SKM-1 treated with dmso at 0.1 percent for 144 hours (cell line): ENCODE measurements at regions not wholly inside any gene's neighbourhood (a gene's known extent, or its start where the extent isn't known, plus 50 kb on each side); places are given as distances from the start of the nearest gene placed in this dataset.
"Not testable (repeated sequence)": the region's sequence is repeated elsewhere in the genome, so short reads cannot be mapped to it uniquely, and the experiment has no call there.

Experiments used
- DNase-seq: peaks from one replicate; lab custom pipeline; 2025; ENCODE audit not compliant: unreplicated experiment; lab: John Stamatoyannopoulos, UW

DNA sequence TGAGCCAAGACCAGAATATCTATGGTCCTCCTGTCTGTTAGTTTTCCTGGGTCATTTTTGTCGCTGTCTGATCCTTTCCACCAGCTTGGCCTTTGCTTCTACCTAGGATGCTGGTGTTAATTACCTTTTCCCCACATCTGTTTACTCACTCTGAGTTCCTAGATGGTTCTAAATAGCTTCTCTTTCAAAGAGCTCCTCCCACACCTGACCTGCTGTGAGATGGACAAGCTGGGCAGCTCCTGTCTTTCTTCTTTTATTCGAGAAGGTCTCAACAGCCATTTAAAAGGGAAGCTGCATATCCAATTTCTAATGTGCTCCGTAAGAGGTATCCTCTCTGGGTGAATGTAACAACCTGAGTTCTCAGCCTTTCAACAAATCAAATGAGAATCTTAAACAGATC is 156.2 kb downstream of the HRH4 start:
- DNase-seq: no peak

DNA sequence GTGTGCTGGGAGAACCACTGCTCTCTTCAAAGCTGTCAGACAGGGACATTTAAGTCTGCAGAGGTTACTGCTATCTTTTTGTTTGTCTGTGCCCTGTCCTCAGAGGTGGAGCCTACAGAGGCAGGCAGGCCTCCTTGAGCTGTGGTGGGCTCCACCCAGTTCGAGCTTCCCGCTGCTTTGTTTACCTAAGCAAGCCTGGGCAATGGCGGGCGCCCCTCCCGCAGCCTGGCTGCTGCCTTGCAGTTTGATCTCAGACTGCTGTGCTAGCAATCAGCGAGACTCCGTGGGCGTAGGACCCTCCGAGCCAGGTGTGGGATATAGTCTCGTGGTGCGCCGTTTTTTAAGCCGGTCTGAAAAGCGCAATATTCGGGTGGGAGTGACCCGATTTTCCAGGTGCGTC is 164.0 kb downstream of the HRH4 start:
- DNase-seq: not testable (repeated sequence)

DNA sequence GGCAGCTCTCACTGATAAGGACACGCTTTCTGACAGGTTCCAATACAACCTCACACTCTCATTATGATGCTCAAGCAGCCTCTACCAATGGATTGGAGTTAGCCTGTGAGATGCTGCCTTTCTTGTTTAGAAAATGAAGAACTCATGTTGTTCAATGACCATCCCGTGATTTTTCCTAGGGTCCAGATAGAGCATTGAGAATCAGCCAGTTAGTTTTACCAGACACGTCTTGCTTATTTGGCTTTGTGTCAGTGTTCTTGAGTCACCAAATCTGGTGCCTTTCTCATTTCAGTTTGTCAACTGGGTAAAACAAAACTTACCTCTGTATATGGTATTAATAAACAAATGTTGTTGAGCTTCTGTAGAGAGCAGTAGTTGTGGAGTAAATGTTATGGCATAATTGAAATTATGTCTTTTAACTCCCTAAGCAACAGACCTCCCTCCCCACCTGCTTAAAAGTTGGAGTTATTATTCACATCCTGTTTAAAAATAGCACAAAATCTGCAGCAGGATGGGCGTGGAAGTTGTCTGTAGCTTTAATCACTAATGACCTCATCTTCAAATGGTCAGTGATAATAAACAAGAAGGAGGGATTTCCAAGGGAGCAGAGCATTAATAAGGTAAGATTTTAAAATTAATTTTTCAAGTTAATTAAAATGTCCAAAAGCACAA is 167.3 kb downstream of the HRH4 start:
- no peak for DNase-seq

DNA sequence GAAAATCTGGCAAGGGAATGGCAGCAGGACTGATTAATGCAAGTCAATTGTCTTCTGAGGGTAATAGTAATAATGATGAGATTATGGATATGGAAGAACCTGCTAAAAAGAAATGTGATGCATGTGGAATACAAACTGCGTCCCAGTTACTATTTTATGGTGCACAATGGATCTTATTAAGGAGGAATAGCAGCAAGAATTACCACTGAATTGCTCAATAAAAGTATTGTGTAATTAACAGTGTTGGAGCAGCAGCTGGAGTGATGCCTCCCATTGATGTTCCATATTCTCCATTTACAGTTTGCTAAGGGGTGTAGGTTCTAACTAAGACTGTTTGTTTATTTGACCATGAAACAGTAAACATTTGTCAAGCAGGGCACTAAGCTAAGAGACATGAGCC is 167.9 kb downstream of the HRH4 start:
- DNase-seq: no peak

DNA sequence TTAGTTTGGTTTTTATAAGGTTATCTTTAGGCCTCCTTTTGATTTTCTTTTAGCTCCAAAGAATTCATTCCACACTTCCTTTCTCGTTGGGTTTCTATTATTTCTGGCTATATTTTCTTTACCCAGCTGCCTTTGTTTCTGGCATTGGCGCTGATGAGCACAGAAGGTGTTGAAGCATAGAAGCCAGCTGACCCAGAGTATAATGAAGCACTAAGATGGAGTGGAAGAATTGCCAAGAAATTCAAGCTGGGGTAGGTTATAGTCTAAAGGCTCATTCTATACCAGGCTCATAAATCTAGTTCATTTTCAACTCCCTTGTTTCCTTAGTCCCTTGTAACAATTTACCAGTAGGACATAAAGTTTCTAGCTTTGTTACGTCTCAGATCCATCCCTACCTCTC is 169.5 kb downstream of the HRH4 start:
- DNase-seq: no peak

DNA sequence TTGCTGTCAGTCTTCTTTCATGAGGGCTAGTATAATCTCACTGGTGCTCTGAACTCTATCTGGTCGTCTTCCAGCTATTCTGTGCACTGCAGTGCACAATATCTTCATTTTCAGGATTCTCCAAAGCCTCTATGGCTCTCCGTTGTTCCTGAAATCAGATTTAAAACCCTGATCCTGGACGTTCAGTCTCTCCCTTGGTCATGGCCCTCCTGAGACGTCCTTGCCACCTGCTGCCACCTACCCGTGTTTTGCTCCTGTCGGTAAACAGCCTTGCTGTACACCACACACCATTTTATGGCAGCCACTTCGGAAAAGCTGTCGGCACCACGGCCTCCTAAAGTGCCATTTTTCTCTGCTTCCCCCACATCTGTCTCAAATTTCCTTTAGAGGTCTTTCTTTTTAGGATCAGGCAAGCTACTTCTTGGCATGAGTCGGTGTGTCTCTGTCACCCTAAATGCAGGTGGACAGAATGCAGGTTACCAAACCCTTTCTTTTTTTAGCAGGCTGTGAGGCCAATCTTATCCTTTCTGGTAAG is 170.0 kb downstream of the HRH4 start:
- no peak for DNase-seq

DNA sequence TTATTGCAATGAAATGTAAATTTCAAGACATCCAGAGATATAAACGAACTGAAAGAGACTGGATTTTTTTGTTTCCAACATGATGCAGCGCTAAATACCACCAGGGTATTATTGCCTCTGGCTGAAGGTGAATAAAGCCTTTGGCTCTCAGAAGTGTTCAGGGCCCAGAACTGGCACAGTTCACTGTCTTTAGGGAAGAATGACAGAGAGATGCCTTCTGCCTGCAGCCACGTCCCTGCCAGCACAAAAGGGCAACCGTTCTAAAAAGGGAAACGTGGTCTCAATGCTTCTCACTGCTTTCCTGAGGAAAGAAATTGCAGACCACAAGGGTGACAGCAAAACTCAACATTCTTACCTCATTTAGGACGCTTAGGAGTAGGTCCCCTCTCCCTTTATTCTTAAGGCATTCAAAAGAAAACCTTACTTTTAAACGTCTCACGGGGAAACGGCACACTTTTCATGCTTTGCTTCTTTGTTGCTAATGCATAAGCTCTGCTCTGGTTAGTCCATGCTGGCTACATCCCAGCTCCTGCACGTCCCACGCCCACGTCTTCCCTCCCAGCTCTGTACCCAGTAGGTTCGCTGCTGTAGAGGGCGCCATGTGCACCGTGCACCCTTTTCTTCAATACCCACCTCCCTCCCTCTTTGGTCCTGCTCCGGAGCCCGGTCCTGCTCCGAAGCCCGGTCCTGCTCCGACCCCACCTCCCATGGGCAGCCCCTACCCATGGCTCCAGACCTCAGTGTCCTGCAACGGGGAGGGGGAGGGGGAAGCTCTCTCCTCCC is 171.0 kb downstream of the HRH4 start:
- no peak for DNase-seq

DNA sequence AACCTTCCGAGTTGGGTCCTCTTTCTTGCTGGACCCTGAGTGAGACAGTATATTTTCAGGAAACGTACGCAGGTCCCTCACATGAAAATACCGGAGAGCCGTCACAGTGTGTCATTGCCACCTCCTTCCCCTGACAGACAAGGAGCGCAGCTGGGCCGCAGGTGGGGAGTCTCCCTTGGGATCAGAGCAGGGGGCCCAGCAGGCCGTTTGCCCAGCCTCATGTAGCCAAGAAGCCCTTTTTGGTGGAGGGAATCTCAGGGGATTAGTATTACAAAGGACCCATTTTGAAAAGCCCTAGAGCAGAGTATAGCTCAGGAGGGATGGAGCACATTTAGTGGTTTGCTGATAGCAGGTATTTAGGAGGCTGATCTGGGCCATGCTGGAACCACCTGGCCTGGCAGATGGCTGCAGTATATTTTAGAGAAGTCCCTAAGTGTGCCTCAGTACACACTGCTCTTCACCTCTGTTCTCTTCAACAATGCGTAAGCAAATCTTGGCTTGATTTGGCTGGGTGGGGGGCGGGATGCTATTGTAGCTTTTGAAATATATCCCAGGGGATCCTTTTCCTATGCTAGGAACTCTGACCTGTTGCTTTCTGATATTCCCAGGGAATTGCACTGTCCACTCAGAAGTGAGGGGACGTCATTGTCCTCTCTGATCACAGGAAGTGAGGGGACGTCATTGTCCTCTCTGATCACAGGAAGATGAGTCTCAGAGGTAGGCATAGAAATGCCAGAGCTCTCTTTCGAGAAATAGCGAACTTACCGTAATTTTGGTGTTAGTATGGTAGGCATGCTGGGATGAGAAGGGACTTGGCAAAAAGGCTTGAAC is 171.9 kb downstream of the HRH4 start:
- DNase-seq: no peak

DNA sequence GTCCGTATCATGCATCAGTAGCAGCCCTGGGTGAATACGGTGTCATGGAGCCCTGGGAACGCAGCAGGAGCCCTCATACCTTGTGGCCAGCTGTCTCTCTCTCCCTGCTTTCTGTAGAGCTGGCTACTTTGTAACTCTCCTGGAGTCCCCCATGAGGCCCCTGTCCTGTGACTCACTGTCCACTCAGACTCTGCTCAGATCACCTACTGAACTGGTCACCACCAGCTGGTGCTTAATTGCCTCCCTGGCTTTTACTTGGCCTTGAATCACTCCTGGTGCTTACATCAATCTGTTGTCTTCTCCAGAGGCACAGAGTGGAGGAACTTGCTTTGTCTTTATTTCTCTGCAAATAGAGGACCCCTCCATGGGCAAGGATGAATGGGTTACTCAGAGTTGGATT is 172.7 kb downstream of the HRH4 start:
- DNase-seq: no peak

DNA sequence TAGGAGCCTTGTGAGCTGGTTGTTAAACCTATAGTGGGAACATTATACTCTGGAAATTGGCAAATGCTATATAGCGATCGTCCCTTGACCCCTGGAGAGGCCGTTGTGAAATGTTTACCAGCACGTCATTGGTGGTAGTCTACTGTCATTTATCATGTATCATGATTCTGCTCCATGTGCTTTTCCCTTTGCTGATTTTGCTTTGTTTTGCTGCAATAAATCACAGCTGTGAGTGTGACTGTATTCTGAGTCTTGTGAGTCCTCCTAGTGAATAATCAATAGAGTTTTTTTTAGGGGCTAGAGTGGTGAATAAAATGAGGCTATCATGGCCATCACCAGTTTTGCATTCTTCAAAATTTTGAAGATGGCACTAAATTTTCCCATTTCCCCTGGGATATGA is 189.1 kb downstream of the HRH4 start:
- no peak for DNase-seq

DNA sequence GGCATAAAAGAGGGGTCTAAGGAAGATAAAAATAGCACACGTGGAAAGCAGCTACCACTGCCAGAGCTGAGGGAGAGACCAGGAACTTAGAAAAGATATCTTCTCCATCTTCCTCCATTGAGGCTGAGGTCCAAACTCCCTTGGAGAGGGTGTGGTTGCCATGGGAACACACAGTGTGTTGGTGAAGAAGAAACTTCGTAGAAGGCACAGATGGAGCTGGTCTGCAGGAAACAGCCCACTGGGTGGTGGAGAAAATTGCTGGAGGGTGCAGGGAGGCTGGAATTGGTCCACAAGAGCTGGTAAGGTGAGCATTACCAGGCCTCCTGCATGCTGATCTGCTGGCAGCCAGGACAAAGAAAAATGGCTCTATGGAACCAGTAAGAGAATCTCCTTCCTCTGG is 191.0 kb downstream of the HRH4 start:
- DNase-seq: no peak

DNA sequence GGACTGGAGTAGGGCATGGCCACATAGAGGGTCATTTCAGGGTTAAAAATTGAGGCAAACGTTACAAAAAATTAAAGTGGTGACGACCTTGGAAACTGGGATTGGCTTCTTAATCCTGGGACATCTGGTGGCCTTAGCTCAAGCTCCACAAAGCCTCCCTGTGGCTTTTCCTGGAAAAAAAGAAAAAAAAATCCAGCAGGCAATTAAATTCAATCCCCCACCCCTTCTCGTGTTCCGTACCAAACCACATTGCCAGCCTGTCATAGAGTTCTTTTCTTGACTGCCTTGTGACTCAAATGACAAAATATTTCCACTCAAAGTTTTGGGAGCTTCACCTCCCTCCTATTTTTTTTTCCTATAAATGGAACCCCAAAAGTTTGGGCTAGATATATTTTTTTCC is 195.6 kb downstream of the HRH4 start:
- no peak for DNase-seq

DNA sequence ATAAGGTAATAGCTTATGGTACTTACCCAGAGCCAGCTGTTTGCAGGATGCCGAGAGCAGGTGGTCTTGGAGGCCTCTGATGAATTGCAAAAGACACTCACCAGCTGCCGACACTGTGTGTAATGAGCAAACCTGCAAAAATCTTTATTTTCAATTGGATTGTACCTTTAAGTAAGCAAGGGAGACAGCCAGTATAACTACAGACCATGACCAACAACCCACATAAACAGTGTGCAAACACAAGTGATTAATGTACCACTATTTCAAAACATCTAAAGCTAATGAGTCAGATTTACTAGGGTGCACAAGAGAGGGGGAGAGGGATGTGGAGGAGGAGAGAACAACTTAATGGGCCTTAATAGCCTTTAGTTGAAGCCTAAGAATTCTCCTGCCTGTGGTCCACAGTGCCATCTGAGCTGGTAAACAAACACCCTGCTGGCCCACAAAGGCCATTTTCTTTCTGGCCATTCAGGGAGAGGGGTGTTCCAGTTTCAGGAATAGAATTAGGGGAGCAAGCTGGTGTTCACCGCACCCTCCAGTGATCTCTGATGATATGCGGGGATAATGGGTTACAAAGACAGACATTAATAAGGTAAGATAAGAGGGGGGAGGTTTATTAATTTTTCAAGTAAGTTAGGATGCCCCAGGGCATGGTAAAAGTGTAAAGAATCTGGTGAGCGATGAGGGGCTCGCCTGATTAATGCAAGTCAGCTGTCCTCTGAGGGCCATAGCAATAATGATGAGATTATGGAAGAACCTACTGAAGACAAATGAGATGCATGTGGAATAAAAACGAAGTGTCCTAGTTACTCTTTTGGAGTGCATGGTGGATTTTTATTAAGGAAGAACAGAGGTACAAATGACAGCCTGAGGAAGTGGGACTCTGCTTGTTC is 196.4 kb downstream of the HRH4 start:
- DNase-seq: no peak

DNA sequence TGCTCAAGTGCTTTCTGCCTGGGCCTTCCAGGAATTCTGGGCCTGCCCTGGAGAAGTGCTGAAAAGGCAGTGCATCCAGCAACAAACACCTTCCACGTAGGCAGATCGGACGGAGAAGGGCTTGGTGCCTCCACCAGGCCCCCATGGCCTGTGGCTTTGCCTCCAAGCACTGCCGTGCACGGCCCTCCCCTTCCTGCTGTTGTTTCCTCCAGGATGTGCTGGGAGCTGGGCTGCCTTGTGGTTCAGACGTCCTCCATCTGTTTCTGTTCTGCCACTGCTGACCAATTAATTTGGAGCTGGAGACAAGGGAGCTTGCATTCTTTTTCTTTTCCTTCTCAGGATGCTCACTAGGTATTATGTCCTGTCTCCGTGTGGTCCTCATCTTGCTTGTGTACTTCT is 197.0 kb downstream of the HRH4 start:
- DNase-seq: no peak

DNA sequence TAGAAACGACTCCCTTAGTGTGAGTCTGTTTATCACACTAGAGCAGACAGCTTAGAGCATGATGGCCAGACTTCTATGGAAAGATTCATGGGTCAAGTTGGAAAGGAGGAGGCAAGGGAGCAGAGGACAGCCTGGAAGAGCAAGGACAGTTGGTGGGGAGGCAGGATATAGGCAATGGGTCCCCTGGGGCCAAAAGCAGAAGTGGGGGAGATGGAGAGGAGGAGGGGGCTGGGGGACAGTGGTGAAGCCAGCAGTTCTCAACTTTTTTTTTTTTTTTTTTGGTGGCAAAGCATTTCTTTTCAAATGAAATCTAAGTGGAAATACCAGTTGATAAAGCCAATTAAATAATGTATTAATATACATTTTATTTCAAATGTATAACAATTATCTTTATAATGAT is 197.9 kb downstream of the HRH4 start:
- DNase-seq: no peak

DNA sequence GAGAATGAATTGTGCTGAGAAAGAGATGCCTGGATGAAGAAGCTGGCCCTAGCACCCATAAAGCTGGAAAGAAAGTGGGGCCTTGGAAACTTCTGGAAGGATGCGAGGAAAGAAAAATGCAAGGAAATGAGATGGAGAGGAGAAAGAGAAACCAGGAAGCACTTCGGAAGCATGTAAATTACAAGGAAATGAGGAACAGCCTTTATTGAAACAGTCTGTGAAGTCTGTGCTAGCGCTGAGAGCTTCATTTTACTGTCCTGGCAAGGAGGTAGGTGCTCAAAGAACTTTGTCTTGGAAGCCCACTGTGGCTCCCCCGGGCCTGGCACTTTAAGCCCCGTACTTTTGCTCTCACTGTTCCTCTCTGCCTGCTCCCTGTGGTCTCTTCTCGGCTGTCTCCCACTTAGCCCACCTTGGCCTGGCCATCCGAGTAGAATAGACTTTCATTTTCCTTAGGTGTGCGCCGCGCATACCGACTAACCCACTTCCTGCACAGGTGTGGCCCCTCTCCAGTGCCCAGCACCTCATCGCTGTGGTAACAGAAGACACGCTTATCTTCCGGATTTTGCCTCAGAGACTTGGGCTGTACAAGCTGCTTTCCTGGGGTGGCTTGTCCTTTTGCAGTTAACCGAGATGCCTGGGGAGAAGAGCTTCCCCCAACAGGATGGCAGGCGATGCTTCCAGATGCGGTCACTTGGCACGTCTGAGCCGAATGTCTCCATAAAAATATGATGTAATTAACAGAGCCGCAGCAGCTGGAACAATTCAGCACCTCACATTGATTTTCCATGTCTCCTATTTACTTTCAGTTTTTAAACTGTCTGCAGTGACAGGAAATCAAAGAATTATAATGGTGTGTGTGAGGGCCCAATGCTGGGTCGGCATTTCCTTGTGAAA is 199.6 kb downstream of the HRH4 start:
- DNase-seq: no peak

DNA sequence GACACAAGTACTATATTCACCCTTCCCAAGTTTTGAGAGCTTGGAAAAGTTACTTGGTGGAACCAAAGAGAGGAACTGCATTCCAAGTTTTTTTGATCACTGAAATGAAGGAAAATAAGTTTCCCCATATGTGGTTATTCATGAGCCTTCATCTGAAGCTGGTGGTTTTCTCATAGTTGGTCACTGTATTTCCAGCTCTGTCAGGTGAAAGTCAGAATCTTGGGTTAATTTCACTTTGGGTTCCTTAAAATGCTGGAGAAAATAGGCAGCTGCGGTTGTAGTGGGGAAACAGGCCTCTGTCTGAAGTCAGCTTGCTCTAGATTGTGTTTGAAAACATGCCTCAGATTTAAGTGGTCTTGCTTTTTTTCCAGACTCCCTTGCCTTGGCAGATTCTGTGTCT is 200.5 kb downstream of the HRH4 start:
- DNase-seq: no peak

DNA sequence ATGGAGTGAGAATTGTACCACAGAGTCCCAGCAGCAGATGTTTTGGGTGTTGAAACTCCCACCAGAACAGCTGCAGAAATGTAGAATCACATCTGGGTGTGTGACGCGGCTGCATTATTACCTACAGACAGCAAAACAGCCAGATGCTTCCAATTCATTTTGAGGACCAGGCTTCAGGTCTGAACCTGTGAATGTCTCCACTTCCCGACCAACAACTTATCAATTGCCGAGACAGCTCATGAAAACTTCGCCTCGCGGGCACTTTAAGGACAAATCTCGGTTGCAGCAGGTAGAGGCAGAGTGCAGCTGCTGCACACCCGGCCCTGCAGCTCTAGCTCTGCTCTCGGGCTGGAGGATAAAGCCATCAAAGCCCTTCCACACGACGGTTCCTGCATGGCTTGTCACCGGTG is 202.0 kb downstream of the HRH4 start:
- DNase-seq: no peak

DNA sequence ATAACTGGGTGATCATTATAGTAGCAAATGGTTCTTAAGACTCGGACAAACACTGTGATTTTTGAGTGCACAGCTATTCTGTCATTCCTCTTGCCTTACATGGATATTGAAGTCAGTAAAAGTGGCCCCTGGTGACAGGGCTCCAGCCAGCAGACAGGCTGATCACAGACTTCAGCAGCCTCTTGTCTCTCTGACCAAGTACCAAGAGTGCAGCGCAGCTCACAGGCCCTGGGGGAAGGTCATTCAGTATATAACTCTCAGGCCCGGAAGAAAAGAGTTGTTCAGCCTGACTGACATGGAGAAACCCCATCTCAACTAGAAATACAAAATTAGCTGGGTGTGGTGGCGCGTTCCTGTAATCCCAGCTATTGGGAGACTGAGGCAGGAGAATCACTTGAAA is 202.6 kb downstream of the HRH4 start:
- no peak for DNase-seq

DNA sequence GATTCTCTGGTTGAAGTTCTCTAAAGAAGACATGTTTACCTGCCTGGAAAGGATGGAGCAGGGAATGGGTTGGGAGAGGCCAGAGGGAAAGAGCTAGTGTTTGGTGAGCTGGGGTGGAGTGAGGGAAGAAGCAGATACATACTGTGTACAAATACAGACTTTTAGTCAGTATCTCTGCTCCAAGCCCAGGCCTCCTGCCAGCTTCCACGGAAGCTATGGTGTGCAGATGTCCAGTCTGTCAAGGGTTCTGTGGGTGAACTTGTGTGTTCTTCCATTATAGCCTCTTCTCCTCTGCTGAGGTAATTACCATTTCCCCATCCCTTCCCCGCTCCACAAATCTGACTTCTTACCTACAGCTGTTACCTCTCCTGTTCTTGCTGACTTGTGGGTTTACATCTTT is 208.6 kb downstream of the HRH4 start:
- DNase-seq: no peak
